ENCODE measurements at regions not wholly inside any gene's neighbourhood (a gene's known extent, or its start where the extent isn't known, plus 50 kb on each side); places are given as distances from the start of the nearest gene placed in this dataset.

DNA sequence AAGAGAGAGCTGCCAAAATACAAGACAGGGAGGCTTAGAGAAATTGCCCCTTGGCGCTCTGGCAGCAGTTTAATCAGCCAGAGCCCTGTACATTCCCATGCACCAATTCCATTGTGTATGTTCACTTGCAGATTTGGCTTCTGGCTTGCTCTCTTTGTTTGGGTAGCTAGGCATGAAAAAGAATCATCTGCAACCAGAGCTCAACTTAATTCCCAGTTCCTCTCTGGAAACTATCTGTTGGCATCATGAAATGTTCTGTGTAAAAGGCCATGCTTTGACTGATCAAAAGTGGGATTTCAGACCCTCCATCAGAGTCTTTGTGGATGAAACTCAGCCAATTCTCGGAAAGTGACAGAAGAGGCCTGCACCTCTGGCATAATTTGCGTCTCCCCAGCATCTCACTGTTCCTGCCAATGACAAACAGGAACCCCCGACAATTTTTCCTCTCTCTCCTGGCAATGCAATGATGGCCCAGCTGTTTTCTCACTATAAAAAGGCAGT lies 53.8 kb upstream of the RAD23B start:
- TF ChIP-seq, protein P1, sequence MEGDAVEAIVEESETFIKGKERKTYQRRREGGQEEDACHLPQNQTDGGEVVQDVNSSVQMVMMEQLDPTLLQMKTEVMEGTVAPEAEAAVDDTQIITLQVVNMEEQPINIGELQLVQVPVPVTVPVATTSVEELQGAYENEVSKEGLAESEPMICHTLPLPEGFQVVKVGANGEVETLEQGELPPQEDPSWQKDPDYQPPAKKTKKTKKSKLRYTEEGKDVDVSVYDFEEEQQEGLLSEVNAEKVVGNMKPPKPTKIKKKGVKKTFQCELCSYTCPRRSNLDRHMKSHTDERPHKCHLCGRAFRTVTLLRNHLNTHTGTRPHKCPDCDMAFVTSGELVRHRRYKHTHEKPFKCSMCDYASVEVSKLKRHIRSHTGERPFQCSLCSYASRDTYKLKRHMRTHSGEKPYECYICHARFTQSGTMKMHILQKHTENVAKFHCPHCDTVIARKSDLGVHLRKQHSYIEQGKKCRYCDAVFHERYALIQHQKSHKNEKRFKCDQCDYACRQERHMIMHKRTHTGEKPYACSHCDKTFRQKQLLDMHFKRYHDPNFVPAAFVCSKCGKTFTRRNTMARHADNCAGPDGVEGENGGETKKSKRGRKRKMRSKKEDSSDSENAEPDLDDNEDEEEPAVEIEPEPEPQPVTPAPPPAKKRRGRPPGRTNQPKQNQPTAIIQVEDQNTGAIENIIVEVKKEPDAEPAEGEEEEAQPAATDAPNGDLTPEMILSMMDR (IDR thresholded peaks at IDR 0.05; ENCODE audit: low read depth, low read length) = no peak

More for the DNA sequence above, 53.8 kb upstream of the RAD23B start:
- no peak overlapping the region for H3K4me3 ChIP-seq (ENCODE audit: low read depth, low read length)

Data from WI38 (cell line).